ENCODE measurements at regions not wholly inside any gene's neighbourhood (a gene's known extent, or its start where the extent isn't known, plus 50 kb on each side); places are given as distances from the start of the nearest gene placed in this dataset.

- TF ChIP-seq, protein P1, sequence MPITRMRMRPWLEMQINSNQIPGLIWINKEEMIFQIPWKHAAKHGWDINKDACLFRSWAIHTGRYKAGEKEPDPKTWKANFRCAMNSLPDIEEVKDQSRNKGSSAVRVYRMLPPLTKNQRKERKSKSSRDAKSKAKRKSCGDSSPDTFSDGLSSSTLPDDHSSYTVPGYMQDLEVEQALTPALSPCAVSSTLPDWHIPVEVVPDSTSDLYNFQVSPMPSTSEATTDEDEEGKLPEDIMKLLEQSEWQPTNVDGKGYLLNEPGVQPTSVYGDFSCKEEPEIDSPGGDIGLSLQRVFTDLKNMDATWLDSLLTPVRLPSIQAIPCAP (CRISPR knock-in tag; IDR thresholded peaks at IDR 0.05) = no peak
- TF ChIP-seq NFE2L1 (CRISPR knock-in tag; IDR thresholded peaks at IDR 0.05) = no peak
- no peak for TF ChIP-seq MLX (CRISPR knock-in tag; IDR thresholded peaks at IDR 0.05)
- TF ChIP-seq, protein P2, sequence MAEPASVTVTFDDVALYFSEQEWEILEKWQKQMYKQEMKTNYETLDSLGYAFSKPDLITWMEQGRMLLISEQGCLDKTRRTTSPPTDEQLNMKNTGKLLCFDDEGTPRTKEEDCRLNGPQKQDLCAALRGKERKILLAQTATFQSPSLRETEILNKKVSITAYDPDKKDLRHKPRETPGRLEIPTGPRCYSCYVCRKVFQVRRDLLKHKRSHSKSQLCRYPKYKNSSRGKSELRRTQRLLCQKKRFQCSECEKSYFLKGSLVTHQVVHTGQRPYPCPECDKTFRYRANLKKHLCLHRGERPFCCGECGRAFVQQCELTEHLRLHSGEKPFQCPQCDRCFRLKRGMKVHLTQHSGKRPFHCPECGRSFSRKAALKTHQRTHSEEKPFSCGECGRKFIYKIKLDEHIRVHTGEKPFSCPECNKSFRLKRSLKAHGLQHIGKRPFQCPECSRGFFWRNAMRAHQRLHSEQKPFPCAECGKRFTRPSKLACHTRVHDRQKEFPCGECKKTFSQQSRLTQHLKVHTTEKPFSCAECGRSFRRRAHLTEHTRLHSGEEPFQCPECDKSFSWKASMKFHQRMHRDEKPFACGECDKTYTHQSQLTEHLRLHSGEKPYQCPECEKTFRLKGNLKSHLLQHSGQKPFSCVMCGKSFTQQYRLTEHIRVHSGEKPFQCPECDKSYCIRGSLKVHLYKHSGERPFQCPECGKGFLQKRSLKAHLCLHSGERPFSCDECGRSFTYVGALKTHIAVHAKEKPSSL (CRISPR knock-in tag; conservative IDR thresholded peaks at IDR 0.05) = no peak
- no peak for TF ChIP-seq GABPB1 (CRISPR knock-in tag; IDR thresholded peaks at IDR 0.05)
Observed at GRCh38 chr2:88875736-88876135, 184.3 kb downstream of the RPIA start (continued).

DNA sequence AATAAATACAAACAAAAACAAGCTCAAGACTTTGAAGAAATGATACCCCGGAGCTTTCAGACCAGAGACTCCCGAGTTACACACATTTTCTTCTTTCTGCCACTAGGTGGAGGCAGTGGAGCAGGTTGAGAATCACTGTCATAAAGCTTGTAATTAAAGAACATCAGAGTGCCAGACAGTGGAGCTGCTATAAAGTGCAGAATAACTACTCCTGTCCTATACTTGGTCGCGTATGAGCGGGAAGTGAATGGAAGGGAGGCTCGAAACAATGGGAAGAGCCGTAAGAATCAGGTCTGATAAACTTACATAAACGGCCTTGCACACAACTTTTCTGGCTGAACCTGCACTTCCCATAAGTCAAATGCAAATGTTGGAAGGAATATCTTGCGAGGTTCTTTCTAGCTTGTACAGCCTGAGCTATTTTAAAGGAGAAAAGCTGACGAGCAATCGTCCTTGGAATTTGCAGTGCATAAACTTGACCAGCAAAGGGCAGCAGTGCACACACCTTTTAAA lies 189.0 kb downstream of the RPIA start:
- TF ChIP-seq CBFB (CRISPR knock-in tag; IDR thresholded peaks at IDR 0.05; ENCODE audit: low read depth) (no peak), CTCF (IDR thresholded peaks at IDR 0.05) (peak; percentile 61)
- no peaks in the 10 kb centered on the region for H3K36me3 Mint-ChIP-seq
- peak; percentile 23 for DNase-seq (ENCODE audit: low spot score)
- peak; percentile 74 for ATAC-seq
- CTCF ChIA-PET = interaction anchor here (0.7 to 2.7 kb wide), 41 partner anchors 9 to 267 kb away, joined by 3 to 40 read pairs (median 5); no protein-coding TSS in a partner anchor
- no peak overlapping the region for H3K4me3 Mint-ChIP-seq
- peaks cover 7% of the 10 kb centered on the region for H3K4me1 Mint-ChIP-seq
- H3K27me3 Mint-ChIP-seq (ENCODE audit: low read depth) = no peaks in the 10 kb centered on the region; the same call in 1 of the 2 replicates
- peaks cover 10% of the 10 kb centered on the region for H3K9me3 Mint-ChIP-seq
- POLR2A ChIA-PET = no interaction called here
- H3K27ac Mint-ChIP-seq = no peak overlapping the region

DNA sequence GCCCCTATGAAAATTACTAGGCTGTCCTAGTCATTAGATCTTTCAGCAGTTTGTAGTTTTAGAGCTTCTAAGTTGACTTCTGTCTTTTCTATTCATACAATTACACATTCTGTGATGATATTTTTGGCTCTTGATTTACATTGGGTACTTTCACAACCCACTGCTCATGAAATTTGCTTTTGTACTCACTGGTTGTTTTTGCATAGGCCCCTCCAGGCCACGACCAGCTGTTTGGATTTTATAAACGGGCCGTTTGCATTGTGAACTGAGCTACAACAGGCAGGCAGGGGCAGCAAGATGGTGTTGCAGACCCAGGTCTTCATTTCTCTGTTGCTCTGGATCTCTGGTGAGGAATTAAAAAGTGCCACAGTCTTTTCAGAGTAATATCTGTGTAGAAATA lies 193.8 kb downstream of the RPIA start:
- CTCF ChIA-PET = interaction anchor here (0.6 to 1.0 kb wide), 4 partner anchors 19 to 72 kb away, joined by 3 read pairs; no protein-coding TSS in a partner anchor
- TF ChIP-seq PRDM15 (CRISPR knock-in tag; IDR thresholded peaks at IDR 0.05) (no peak), ZNF138 (CRISPR knock-in tag; conservative IDR thresholded peaks at IDR 0.05) (no peak), ZBTB21 (CRISPR knock-in tag; IDR thresholded peaks at IDR 0.05; ENCODE audit: borderline replicate concordance) (no peak), HMGXB4 (CRISPR knock-in tag; IDR thresholded peaks at IDR 0.05) (no peak), AR (CRISPR knock-in tag; IDR thresholded peaks at IDR 0.05) (no peak), ZNF263 (CRISPR knock-in tag; IDR thresholded peaks at IDR 0.05; ENCODE audit: low read depth) (no peak), ZNF423 (CRISPR knock-in tag; IDR thresholded peaks at IDR 0.05) (no peak), GRHL2 (CRISPR knock-in tag; IDR thresholded peaks at IDR 0.05; ENCODE audit: insufficient replicate concordance, severe bottlenecking) (no peak)
- TF ChIP-seq, protein P3, sequence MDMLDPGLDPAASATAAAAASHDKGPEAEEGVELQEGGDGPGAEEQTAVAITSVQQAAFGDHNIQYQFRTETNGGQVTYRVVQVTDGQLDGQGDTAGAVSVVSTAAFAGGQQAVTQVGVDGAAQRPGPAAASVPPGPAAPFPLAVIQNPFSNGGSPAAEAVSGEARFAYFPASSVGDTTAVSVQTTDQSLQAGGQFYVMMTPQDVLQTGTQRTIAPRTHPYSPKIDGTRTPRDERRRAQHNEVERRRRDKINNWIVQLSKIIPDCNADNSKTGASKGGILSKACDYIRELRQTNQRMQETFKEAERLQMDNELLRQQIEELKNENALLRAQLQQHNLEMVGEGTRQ (CRISPR knock-in tag; IDR thresholded peaks at IDR 0.05) = no peak

More for the DNA sequence above, 193.8 kb downstream of the RPIA start:
- no peak overlapping the region for H3K4me3 Mint-ChIP-seq
- no peaks in the 10 kb centered on the region for H3K36me3 Mint-ChIP-seq
- ATAC-seq = no peak
- peaks cover 11% of the 10 kb centered on the region for H3K9me3 Mint-ChIP-seq
- no peak for DNase-seq (ENCODE audit: low spot score)
- no peak overlapping the region for H3K27ac Mint-ChIP-seq
- POLR2A ChIA-PET = no interaction called here
- peaks cover 4% of the 10 kb centered on the region; the same call in 1 of the 2 replicates for H3K4me1 Mint-ChIP-seq
- peaks cover 4% of the 10 kb centered on the region for H3K27me3 Mint-ChIP-seq (ENCODE audit: low read depth)
